C1 segment of cervical spinal cord (tissue), 14 donors: ENCODE measurements at regions not wholly inside any gene's neighbourhood (a gene's known extent, or its start where the extent isn't known, plus 50 kb on each side); places are given as distances from the start of the nearest gene placed in this dataset.
"Not testable (repeated sequence)": the region's sequence is repeated elsewhere in the genome, so short reads cannot be mapped to it uniquely, and the experiment has no call there.

Experiments used
- DNase-seq, 14 donors: peaks; one replicate each; lab custom pipeline; 2025; lab: John Stamatoyannopoulos, UW

DNA sequence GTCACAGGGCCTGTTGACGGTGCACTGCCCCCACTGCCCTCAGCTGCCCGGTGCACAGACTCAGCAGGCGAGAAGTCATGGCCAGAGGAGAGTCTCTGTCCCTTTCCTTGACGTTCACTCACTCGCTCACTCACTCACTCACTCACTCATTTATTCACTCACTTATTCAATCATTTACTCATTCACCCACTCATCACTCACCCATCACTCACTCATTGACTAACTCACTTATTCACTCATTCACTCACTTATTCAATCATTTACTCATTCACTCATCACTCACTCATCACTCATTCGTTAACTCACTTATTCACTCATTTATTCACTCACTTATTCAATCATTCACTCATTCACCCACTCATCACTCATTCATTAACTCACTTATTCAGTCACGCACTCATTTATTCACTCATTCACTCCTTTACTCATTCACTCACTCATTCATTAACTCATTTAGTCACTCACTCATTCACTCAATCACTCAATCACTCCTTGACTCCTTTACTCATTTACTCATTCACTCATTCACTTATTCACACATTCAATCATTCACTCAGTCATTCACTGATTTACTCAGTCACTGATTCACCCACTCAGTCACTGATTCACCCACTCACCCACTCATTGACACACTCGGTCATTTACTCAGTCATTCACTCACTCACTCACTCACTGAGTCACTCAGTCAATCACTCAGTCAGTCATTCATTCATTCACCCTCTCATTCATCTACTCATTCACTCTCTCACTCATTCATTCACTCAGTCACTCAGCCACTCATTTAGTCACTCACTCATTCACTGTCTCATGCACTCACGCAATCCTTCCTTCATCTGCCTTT is 1193.5 kb downstream of the BRD1 start:
- no peak for DNase-seq

DNA sequence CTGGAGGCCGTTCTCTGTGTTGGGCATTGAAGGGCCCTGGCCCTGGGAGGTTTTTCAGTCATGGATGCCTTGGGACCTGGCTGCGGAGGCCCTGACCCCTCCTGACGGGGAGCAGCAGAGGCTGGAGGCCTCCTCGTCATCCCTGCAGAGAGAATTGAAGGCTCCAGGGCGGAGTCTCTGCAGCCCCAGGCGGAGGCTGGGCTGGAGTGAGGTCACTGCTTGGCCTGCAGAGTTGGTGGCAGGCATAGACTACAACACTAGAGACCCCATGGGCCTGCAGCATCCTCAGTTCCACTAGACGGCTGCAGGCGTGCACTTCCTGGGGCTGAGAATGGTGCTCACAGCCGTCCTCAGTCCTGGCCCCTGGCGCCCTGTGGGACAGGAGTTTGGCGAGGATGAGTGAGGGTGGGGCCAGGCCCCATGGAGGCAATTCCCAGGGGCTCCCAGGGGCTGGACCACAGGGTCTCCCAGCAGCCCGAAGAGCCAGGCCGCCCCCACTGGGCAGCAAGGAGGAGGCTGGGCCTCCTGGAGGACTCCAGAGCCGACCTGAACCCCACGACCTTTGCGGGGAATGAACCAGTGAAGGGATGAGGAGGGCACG is 1194.9 kb downstream of the BRD1 start:
- no peak for DNase-seq

DNA sequence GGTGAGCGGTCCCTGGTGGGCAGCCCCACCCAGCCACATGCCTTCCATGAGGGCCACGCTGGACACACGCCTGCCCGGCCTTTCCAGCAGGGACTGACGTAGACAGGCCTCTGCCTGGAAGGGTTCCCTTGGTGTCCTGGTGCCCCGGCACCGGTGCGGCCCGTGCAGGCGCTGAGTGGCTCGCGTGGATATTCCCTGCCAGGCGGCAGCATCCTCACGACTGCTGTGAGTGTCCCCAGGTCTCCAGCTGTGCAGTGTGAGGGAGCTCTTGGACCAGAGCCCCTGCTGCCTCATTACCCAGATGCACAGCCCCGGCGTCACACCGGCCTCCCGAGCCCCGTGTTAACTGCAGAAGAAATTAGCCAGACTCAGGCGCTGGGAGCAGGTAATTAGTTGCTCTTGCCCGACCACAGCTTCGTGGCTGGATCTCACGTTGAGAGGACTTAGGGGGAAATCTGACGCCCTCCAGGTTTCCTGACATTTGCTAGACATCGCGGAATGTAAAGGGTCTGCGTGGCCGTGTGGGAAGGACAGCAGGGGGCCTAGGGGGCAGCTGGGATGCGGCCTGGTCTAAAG is 1196.3 kb downstream of the BRD1 start:
- DNase-seq = peak in 2 of 14 donors; percentile 15 to 36

DNA sequence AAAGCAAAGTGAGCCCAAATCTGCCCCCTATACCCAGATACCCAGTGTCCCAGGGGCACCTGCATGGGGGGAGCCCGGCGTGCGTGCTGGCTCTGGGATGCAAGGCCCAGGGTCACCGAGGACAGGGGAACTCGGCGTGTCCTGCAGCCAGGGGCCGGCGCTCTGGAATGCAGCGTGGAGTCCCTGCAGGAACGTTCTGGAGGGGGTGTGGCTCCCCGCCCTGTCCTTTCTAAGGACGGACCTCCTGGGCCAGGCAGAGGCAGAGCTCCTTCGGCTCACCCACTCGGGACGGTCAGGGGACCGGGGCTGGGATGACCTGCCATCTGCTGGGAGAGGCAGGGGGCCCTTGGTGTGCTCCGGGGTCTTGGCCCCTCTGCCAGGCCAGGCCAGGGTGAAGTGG is 1196.8 kb downstream of the BRD1 start:
- no peak for DNase-seq

DNA sequence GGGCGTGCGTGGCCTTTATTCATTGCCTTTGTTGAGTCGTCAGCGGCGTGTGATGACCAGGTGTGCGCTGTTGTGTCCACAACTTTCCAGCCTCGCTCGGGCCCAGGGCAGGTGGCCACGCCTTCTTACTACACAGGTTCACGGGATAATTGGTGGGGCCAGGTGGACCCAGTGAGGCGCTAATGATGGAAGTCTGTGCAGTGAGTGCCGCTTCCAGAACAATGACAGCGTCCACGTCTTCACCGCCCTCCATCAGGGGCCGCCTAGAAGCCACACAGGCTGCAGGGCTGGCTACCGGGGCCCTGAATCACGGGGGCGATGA is 1197.3 kb downstream of the BRD1 start:
- peak in 1 of 14 donors; percentile 9 for DNase-seq

DNA sequence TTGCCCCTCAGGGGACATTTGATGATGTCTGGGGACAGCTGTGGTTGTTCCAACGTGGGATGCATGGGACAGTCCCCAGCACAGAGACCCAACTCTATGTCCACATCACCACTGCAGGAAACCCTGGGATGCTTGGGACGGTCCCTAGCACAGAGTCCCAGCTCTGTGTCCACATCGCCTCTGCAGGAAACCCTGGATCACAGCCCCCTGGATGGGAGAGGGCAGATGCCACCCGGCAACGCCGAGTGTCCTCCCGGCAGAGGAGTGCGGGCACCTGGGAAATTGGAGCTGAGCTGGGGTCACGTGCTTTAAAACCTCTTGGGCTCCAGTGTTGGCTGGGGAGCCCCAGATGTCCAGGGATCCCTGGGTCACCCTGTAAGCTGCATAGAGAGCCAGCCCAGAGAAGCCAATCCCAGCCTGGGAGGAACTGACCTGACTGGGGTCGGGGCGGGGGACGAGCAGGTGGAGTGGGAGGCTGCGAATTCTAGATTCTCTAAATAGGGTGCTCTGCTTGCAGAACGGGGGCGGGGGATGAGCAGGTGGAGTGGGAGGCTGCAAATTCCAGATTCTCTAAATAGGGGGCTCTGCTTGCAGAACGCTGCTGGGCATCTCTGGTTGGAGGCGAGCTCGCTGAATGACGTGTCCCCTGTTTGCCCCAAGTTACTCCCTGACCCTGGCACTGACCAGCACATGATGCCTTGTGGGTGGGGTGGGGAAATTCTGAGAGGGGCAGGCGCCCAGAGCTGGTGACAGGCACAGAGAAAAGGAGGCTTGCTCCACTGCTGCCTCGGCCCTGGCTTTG is 1197.8 kb downstream of the BRD1 start:
- peak in 10 of 14 donors; percentile 22 to 74 (median 54) for DNase-seq

DNA sequence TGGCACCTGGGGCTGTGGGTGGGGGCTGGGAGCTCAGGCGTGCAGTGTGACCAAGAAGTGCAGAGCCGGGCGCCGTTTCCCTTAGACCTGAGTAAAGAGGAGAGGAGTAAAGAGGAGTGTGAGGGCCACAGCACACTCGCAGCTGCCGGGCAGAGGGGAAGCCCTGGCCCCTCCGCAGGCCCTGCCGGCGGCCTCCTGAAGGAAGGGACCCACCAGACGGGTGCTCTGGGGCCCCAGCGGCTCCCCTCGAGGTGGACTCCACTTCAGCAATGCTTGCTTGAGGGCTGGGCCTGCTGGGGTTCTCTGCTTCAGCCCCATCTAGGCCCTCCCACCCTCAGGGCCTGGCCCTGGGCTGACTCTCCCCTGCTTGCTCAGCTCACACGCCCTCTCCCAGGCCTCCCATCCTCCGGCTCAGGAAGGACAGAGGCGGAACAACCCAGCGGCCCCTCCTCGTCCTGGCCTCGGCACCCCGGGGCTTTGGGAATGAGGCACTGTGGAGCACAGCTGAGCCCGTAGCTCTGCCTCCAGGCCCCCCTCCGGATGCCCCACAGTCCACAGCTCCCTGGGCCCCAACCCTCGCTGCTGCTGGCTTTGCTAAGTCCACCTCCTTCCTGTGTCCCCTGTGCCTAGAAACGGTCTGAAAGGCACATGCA is 1198.7 kb downstream of the BRD1 start:
- DNase-seq = no peak

DNA sequence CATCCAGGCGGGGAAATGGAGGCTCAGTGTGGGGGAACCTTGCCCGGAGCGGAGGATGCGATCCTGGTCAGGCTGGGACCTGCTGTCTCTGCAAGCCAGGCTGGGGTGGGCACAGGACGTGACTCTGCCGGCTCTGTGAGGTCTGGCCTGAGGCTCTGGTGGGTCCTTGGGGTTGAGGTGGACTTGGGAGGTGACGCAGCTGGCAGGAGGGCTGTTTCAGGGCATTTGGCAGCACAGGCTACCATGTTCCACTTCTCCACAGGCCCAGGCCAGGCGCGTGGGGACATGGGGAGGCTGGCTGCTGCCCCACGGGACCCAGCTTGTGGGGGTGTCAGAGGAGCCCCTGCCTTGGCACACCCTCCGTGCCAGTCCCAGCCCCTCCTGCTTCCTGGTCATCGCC is 1199.7 kb downstream of the BRD1 start:
- no peak for DNase-seq

DNA sequence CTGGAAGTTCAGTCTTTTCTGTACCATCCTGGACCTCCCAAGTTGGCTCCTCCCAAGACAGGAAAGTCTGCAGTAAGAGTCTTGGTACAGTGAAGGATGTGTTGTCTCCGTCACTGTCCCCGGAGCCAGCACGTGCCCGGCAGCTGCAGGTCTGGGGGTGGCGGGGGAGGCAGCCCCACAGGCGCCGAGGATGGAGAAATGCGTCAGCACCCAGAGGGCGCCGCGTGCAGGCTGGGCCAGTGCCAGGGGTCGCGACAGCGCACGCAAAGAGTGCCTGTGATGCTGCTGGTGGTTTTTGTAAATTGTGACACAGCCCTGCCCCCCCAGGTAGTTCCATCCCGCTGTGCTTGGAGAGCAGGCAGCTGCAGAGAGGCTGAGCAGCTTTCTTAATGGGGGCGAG is 1200.5 kb downstream of the BRD1 start:
- DNase-seq = peak in 8 of 14 donors; percentile 17 to 67 (median 30)

DNA sequence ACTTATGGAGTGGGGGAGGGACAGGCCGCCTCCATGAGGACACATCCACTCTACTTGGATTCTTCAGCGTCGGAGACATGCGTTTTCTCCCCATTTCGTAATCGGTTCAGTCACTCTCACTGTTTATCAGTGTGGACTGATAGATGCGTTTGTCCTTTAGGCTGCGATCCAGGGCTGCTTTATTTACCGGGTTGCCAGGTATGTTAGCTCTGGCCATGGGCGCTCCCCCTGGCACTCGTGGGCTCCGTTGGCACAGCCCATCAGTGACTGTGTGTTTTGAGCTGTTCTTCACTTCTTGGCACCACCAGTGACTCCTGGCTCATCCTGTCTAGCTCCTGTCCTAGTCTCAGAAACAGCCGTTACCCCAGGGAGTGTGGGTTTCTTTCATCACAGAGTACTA is 1203.3 kb downstream of the BRD1 start:
- DNase-seq = no peak

DNA sequence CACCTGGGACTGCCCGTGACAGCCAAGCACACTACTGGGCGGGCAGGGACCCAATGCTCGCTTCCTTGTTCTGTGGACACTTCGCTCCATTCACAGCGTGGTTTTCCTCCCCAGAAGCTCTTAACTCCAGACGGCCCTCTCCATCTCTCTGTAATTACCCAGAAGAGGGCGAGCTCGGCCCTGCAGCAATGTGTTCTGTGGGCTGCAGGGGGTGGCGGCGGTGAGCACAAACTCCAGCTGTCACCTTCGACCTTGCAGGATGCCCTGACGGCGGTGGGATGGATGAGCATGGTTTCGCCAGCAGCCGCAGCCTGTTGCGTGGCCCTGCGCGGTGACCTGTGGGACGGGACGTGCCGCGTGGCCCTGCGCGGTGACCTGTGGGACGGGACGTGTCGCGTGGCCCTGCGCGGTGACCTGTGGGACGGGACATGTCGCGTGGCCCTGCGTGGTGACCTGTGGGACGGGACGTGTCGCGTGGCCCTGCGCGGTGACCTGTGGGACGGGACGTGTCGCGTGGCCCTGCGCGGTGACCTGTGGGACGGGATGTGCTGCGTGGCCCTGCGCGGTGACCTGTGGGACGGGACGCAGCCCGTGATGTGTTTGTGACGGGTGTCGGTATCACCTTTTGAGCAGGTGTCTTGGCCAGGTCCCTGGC is 1204.7 kb downstream of the BRD1 start:
- DNase-seq = no peak

DNA sequence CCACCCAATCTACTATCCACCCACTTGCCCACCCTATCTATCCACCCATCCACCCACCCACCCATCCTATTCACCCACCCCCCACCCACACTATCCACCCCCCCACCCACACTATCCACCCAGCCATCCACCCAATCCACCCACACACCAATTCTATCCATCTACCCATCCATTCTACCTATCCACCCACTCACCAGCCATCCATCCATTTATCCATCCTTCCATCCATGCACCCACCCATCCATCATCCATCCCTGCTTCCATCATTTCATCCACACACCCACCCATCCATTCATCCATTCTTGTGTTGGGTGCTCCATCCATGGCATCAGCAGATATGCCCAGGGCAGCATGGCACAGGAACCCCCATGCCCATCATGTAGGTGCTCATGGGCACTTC is 1206.6 kb downstream of the BRD1 start:
- DNase-seq = no peak

DNA sequence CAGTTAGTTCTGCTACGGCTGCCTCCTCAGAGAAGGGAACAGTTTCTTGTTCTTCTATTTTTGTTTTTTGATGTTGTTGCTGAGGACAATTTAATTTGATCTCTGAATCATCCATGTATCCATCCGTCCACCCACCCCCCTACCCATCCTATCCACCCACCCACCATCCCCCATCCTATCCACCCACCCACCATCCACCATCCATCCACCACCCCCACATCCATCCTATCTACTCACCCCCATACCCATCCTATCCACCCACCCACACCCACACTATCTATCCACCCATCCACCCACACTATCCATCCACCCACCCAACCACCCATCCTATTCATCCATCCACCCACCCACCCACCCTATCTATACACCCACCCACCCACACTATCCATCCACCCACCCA is 1207.2 kb downstream of the BRD1 start:
- DNase-seq = not testable (repeated sequence)

DNA sequence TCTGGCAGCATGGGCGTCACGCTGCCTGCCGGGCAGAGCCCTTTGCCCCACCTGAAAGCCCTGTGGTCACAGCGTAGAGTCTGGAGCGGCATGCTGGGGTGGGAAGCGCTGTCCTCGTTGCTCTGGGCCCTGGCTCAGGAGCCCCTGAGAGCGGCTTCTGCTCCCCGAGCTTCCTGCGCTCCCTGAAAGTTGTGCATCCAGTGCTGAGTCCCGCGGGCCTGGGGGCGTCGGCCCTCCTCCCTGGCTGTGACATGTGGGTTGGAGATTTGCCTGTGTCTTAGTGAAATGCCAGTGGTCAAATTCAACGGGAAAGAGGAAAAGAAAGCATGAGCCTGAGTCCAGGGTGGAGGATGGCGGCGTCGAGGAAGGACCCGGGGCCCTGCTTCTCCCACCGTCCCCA is 1208.0 kb downstream of the BRD1 start:
- DNase-seq = no peak

DNA sequence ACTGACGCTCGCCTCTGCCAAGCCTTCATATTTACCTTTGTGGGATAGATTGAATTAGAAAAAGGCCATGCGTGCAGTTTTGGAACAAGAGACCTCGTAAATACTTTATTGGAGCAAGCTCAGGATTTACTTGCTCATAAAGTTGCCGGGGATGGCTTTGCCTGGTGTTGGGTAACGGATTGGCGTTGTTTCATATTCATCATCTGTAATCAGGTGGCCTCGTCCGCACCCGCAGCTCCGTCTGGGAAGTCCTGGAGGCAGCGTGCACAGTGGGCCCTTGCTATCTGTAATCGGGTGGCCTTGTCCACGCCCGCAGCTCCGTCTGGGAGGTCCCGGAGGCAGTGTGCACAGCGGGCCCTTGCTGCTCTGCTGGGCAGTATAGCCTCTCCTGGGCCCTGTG is 1209.3 kb downstream of the BRD1 start:
- no peak for DNase-seq

DNA sequence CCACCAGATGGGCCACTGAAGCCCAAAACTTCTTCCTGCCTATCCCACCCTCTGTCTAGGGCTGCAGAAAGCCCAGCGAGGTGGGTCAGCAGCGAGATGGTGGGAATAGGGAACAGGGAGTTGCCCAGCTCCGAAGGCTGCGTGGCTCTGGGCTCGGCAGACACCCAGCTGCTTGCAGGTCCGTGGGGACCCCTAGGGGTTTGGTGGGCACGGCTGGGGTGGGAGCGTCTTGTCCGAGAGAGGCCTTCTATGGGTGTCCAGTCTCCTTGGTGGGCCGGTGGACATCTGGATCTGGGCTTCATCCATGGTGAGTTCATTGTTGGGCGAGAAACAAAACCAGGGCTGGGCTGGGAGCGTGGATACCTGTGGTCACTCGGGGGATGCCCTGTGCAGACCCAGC is 1211.0 kb downstream of the BRD1 start:
- no peak for DNase-seq

DNA sequence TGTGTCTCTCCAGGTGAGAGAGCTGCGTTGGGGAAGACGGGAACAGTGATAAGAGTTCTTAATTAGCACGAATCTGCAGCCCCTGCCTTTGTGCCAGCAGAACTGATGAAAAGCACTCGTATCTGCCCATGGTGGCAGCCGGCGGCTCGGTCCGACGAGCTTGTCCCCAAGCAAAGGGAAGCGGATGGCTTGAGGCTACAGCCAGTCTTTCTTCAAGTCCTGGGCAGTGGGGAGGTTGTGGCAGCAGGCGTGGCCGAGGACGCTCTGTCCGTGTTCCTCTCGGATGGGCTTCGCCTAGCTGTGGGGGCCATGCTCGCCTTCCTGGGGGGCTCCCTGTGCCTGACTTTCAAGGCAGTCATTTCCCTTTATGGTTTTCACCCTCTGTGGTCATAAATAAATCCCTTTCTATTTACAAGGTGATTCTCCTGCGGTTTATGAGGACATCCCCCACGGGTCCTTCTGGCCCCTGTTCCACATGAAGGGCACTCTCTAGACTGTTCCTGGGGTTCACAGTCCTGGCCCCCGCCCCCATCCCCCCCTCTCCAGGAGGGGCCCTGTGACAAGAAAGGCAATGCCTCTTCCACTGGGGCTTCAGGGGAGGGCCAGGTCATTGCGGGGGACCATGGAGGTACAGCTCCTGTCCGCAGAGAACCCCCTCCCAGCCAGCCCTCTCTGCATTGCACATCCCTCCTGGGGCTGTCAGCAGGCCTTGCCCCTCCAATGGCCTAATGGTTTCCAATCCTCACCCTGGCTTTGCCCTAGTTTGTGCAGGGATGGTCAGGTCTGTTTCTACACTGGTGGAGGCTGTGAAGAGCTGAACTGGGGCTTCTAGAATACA is 1212.3 kb downstream of the BRD1 start:
- no peak for DNase-seq

DNA sequence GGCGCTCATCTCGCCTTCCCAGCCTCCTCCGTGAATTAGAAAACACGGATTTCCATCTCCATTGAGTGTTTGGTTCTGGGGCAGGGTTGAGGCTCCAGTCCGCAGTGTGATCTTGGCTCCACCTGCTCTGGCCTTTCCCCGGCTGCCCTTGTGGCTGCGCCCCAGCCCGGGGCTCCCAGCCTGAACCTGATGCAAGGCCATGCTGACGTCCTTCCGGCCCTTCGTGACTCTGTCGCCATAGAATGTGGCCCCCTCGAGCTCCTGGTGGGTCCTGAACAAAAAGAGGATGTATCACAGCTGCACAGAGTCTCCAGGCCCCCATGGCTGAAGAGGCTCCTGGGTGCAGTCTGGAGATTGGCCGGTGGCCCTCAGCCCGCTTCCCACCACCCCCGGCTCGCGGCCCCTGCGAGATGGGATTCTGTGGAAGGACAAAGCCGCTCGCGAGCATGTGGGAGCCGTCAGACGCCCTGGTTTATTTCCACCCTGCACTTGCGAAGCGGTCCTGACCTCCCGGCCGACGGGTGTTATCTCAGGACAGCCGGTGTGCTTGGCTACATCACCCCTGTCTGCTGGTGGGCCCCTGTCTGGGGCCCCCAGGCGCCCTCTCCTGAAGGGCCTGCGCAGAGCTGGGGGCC is 1214.0 kb downstream of the BRD1 start:
- no peak for DNase-seq

DNA sequence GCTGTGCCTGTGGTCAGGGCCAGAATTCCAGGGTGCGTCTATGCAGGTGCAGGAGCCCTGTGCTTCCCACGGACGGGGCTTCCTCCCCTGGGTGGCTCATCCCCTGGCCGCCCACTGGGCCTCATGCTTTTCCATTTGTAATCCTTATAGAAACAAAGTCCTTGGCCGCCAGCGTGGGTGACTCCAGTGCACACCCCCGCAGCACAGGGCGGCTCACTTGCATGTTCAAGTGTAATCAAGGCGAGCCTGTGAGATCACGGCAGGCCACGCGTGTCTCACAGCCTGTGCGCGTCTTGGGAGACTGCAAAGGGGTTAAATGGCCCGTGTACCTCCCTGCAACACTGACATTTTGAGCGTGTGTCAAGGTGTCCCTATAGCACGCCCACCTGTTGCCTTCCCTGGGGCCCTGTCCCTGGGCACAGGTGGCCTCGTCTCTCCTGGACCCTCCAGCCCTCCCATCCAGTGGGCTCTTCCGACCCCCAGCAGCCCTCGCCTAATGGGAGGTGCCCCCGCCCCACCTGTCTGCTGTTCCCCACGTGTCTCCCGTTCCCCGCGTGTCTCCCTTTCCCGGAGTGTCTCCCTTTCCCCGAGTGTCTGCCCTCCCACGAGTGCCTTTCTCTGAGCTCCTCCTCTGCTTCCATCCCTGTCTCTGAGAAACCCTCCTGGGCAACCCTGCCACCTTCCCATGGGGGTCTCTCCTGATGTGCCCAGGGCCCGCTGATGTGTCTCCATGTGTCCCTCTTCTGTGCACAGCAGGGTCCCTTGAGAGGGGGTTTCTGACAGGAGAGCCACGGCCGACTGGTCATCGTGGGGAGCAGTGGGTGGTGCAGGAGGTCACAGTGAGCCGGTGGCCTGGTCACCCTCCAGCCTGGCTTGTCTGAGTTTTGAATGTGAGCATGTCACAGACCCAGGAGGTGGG is 1215.3 kb downstream of the BRD1 start:
- DNase-seq = no peak
